DOHH2 (cell line): ENCODE measurements at regions not wholly inside any gene's neighbourhood (a gene's known extent, or its start where the extent isn't known, plus 50 kb on each side); places are given as distances from the start of the nearest gene placed in this dataset.

ENCODE experiments used
- H3F3A ChIP-seq: fragments of 200-600 bp; sonication (generic), shearing (Covaris generic); 2 replicates; pipeline ENCODE4 v1.6.0; 2016; ENCODE audit warnings: antibody characterized with exemption, mild to moderate bottlenecking; ENCODE audit not compliant: control insufficient read depth, insufficient read depth
- H3K27ac ChIP-seq: fragments of 200-600 bp; sonication (generic); 2 replicates; pipeline ENCODE4 v1.5.1; 2014; ENCODE audit warnings: low read depth, mild to moderate bottlenecking, low read length, moderate library complexity
- H3K27me3 ChIP-seq: fragments of 200-600 bp; sonication (generic); 2 replicates; pipeline ENCODE4 v1.6.1; 2014; ENCODE audit warnings: mild to moderate bottlenecking, low read length, mixed read lengths; ENCODE audit not compliant: control insufficient read depth
- H3K36me3 ChIP-seq: fragments of 200-600 bp; sonication (generic); 2 replicates; pipeline ENCODE4 v1.6.1; 2014; ENCODE audit warnings: mild to moderate bottlenecking, low read length, moderate library complexity, mixed read lengths; ENCODE audit not compliant: control insufficient read depth
- H3K4me1 ChIP-seq: fragments of 200-600 bp; sonication (generic); 2 replicates; pipeline ENCODE4 v1.6.1; 2014; ENCODE audit warnings: mild to moderate bottlenecking, low read length, mixed read lengths; ENCODE audit not compliant: control insufficient read depth
- H3K4me2 ChIP-seq: fragments of 200-600 bp; sonication (generic); 2 replicates; pipeline ENCODE4 v1.6.0; 2014; ENCODE audit warnings: mild to moderate bottlenecking, low read length, moderate library complexity
- H3K4me3 ChIP-seq: fragments of 200-600 bp; sonication (generic); 2 replicates; pipeline ENCODE4 v1.5.1; 2014; ENCODE audit warnings: mild to moderate bottlenecking, low read length, mixed read lengths
- H3K79me2 ChIP-seq: fragments of 200-600 bp; sonication (generic); 2 replicates; pipeline ENCODE4 v1.6.1; 2014; ENCODE audit warnings: mild to moderate bottlenecking, low read length, mixed read lengths; ENCODE audit not compliant: control insufficient read depth
- H3K9me2 ChIP-seq: fragments of 200-600 bp; sonication (generic); replicated peaks from 2 replicates; pipeline ENCODE4 v1.6.1; 2014; ENCODE audit warnings: mild to moderate bottlenecking, low read length, mixed read lengths; ENCODE audit not compliant: control insufficient read depth
- H3K9me3 ChIP-seq: fragments of 200-600 bp; sonication (generic); 2 replicates; pipeline ENCODE4 v1.6.1; 2014; ENCODE audit warnings: antibody characterized with exemption, low read length, mixed read lengths; ENCODE audit not compliant: control insufficient read depth, insufficient read depth
- H4K20me1 ChIP-seq: fragments of 200-600 bp; sonication (generic); 2 replicates; pipeline ENCODE4 v1.6.0; 2014; ENCODE audit warnings: low read depth, mild to moderate bottlenecking, antibody characterized with exemption, low read length, moderate library complexity; ENCODE audit not compliant: control insufficient read depth, insufficient read depth
- CTCF ChIP-seq: fragments of 200-600 bp; sonication (generic); IDR thresholded peaks from one replicate; pipeline ENCODE4 v1.5.1; 2014; ENCODE audit warnings: antibody characterized with exemption, mild to moderate bottlenecking, low read depth, low read length; ENCODE audit not compliant: poor library complexity, severe bottlenecking
- EZH2phosphoT487 ChIP-seq: fragments of 200-600 bp; sonication (generic); IDR thresholded peaks from 2 replicates; pipeline ENCODE4 v1.6.1; 2017; ENCODE audit warnings: borderline replicate concordance, mild to moderate bottlenecking, antibody characterized with exemption, low read length, moderate library complexity, mixed read lengths

GRCh38 chr6:155587817-155588216, 132.2 kb upstream of the NOX3 start:
- H3K9me2 ChIP-seq: no peaks in the 10 kb centered on the region; the same call in 1 of the 2 replicates

GRCh38 chr6:155586090-155586489, 130.5 kb upstream of the NOX3 start:
- H3K27me3 ChIP-seq: no peaks in the 10 kb centered on the region
- no peaks in the 10 kb centered on the region for H3K79me2 ChIP-seq
- no peak overlapping the region for H3K4me3 ChIP-seq
- no peaks in the 10 kb centered on the region for H3F3A ChIP-seq
- no peak overlapping the region for H3K27ac ChIP-seq
- H3K36me3 ChIP-seq: no peaks in the 10 kb centered on the region
- H3K9me2 ChIP-seq: no peaks in the 10 kb centered on the region; the same call in 1 of the 2 replicates
- no peaks in the 10 kb centered on the region for H3K9me3 ChIP-seq
- no peak overlapping the region for H3K4me2 ChIP-seq
- no peaks in the 10 kb centered on the region for H4K20me1 ChIP-seq
- H3K4me1 ChIP-seq: no peaks in the 10 kb centered on the region
- TF ChIP-seq CTCF (no peak), EZH2phosphoT487 (no peak)

More at GRCh38 chr6:155587817-155588216, 132.2 kb upstream of the NOX3 start:
- no peaks in the 10 kb centered on the region for H3K27me3 ChIP-seq
- H4K20me1 ChIP-seq: no peaks in the 10 kb centered on the region
- H3K27ac ChIP-seq: no peak overlapping the region
- H3K36me3 ChIP-seq: no peaks in the 10 kb centered on the region
- H3K4me3 ChIP-seq: no peak overlapping the region
- no peaks in the 10 kb centered on the region for H3K4me1 ChIP-seq
- no peak overlapping the region for H3K4me2 ChIP-seq
- no peaks in the 10 kb centered on the region for H3F3A ChIP-seq
- no peaks in the 10 kb centered on the region for H3K79me2 ChIP-seq
- TF ChIP-seq EZH2phosphoT487: no peak
- no peak for TF ChIP-seq CTCF
- H3K9me3 ChIP-seq: no peaks in the 10 kb centered on the region

GRCh38 chr6:155584006-155584405, 128.4 kb upstream of the NOX3 start:
- Histone ChIP-seq H3K4me2 (no peak overlapping the region), H3K4me1 (no peaks in the 10 kb centered on the region), H3K36me3 (no peaks in the 10 kb centered on the region), H3F3A (no peaks in the 10 kb centered on the region), H4K20me1 (no peaks in the 10 kb centered on the region), H3K9me2 (no peaks in the 10 kb centered on the region), H3K9me3 (no peaks in the 10 kb centered on the region), H3K4me3 (no peak overlapping the region), H3K27me3 (no peaks in the 10 kb centered on the region), H3K27ac (no peak overlapping the region), H3K79me2 (no peaks in the 10 kb centered on the region)
- no peak for TF ChIP-seq CTCF
- TF ChIP-seq EZH2phosphoT487: no peak
